HepG2 (cell line): ENCODE measurements at regions not wholly inside any gene's neighbourhood (a gene's known extent, or its start where the extent isn't known, plus 50 kb on each side); places are given as distances from the start of the nearest gene placed in this dataset.

Experiments used
- ATAC-seq: fragments of 200-7000 bp; cut with Tn5 transposase; 3 replicates; pipeline ENCODE4 v1.9.1; 2020; ENCODE audit warnings: mild to moderate bottlenecking, moderate library complexity
- BruUV-seq: library from RNA; stranded (reverse); fragments of 400-500 nt; replicated peaks from 2 replicates; lab custom pipeline; 2021; lab: Mats Ljungman, UMichigan
- CTCF ChIA-PET: fragments of 300-600 bp; formaldehyde crosslinking; extraction: SDS; loops from one replicate; lab custom pipeline; 2021; ENCODE audit warnings: low total read pairs, inconsistent platforms, low intra/inter-chr PET ratio; lab: Yijun Ruan, JAX
- POLR2A ChIA-PET: fragments of 350-600 bp; sonication (Branson Sonifier 250); formaldehyde crosslinking; loops from one replicate; lab custom pipeline; 2020; ENCODE audit warnings: antibody characterized with exemption, inconsistent platforms; lab: Yijun Ruan, JAX
- DNase-seq: peaks from one replicate; pipeline ENCODE4 v3.0.0-alpha.2; 2015; ENCODE audit warnings: low spot score
- FAIRE-seq: peaks from 3 replicates; lab custom pipeline; 2011; peaks lifted over from hg19 to GRCh38; lab: Jason Lieb, UNC
- H2AFZ ChIP-seq: one replicate; pipeline ENCODE4 v1.6.1; 2011; ENCODE audit warnings: low read length, inconsistent platforms
- H3K27ac ChIP-seq: fragments of 300-600 bp; 3 replicates; pipeline ENCODE4 v1.8.0; 2011; ENCODE audit warnings: mixed run types, mild to moderate bottlenecking, mixed read lengths, low read length, inconsistent platforms; ENCODE audit not compliant: insufficient read depth; ENCODE audit errors: extremely low read length
- H3K27me3 ChIP-seq, 2 experiments: fragments of 200-600 bp in 1 of 2; 2 replicates in 1 of 2; 3 replicates in 1 of 2; pipeline versions ENCODE4 v1.6.0 to v1.8.0; 2011; ENCODE audit warnings: low read length in 2 of 2, mild to moderate bottlenecking in 2 of 2, moderate library complexity in 2 of 2, inconsistent platforms in 1 of 2; ENCODE audit not compliant: insufficient read depth in 2 of 2, control insufficient read depth in 1 of 2
- H3K36me3 ChIP-seq, 2 experiments: fragments of 200-600 bp in 1 of 2; replicated peaks in 1 of 2; 2 replicates in 1 of 2; 3 replicates in 1 of 2; pipeline versions ENCODE4 v1.5.1 to v1.8.0; 2011; ENCODE audit warnings: low read length in 2 of 2, inconsistent platforms in 1 of 2; ENCODE audit not compliant: insufficient read depth in 2 of 2, control insufficient read depth in 1 of 2
- H3K4me1 ChIP-seq: 2 replicates; pipeline ENCODE4 v1.5.1; 2012; ENCODE audit warnings: low read length, inconsistent platforms; ENCODE audit not compliant: insufficient read depth
- H3K4me2 ChIP-seq: 2 replicates; pipeline ENCODE4 v1.6.0; 2011; ENCODE audit warnings: low read depth, low read length, inconsistent platforms
- H3K4me3 ChIP-seq, 3 experiments: fragments of 200-600 bp in 1 of 3; sonication (generic), shearing (Covaris generic) in 1 of 3; replicated peaks in 1 of 3; 2 replicates each; pipeline ENCODE4 v1.5.1; 2011 to 2016; ENCODE audit warnings: low read length in 3 of 3, inconsistent platforms in 2 of 3, low read depth in 2 of 3, mild to moderate bottlenecking in 2 of 3, control low read depth in 1 of 3, mixed read lengths in 1 of 3; ENCODE audit not compliant: insufficient read depth in 1 of 3
- H3K79me2 ChIP-seq: one replicate; pipeline ENCODE4 v1.6.1; 2011; ENCODE audit warnings: low read length, inconsistent platforms; ENCODE audit not compliant: insufficient read depth
- H3K9ac ChIP-seq: 2 replicates; pipeline ENCODE4 v1.6.0; 2011; ENCODE audit warnings: mild to moderate bottlenecking, low read depth, low read length, inconsistent platforms; ENCODE audit not compliant: insufficient read depth
- H3K9me3 ChIP-seq: 2 replicates; pipeline ENCODE4 v1.5.1; 2012; ENCODE audit warnings: mild to moderate bottlenecking, low read length
- H4K20me1 ChIP-seq: 2 replicates; pipeline ENCODE4 v1.6.0; 2011; ENCODE audit warnings: inconsistent platforms, mild to moderate bottlenecking, low read length, moderate library complexity; ENCODE audit not compliant: insufficient read depth
- ASH2L ChIP-seq: fragments of 300-600, 200-600 bp; sonication (generic); IDR thresholded peaks from 2 replicates; pipeline ENCODE4 v1.7.0; 2017; ENCODE audit warnings: low read depth, mild to moderate bottlenecking, moderate library complexity, mixed read lengths, low read length; ENCODE audit not compliant: insufficient read length
- BCL6 ChIP-seq: IDR thresholded peaks from 2 replicates; pipeline ENCODE4 v1.6.1; 2016; ENCODE audit warnings: missing genetic modification reagents, missing compliant biosample characterization
- CBX5 ChIP-seq: sonication (generic); formaldehyde crosslinking; IDR thresholded peaks from 2 replicates; pipeline ENCODE4 v1.4.0; 2020; ENCODE audit warnings: missing genetic modification reagents, borderline replicate concordance
- CHCHD3 ChIP-seq: sonication (generic); formaldehyde crosslinking; IDR thresholded peaks from 2 replicates; pipeline ENCODE4 v1.8.0; 2022; ENCODE audit warnings: mild to moderate bottlenecking, missing genetic modification reagents, moderate library complexity
- NR2C2 ChIP-seq: sonication (generic); formaldehyde crosslinking; IDR thresholded peaks from 2 replicates; pipeline ENCODE4 v1.4.0; 2020; ENCODE audit warnings: missing genetic modification reagents, mild to moderate bottlenecking, moderate library complexity, borderline replicate concordance
- ZFP36L2 ChIP-seq: sonication (generic); formaldehyde crosslinking; IDR thresholded peaks from 2 replicates; pipeline ENCODE4 v1.4.0; 2020; ENCODE audit warnings: missing genetic modification reagents
- ZIK1 ChIP-seq: sonication (generic); formaldehyde crosslinking; IDR thresholded peaks from 2 replicates; pipeline ENCODE4 v1.5.0; 2020; ENCODE audit warnings: mild to moderate bottlenecking, low read depth, missing genetic modification reagents, borderline replicate concordance
- ZKSCAN8 ChIP-seq: IDR thresholded peaks from 2 replicates; pipeline ENCODE4 v1.6.1; 2016; ENCODE audit warnings: borderline replicate concordance, missing genetic modification reagents, missing compliant biosample characterization
- ZNF20 ChIP-seq: sonication (generic); formaldehyde crosslinking; IDR thresholded peaks from 2 replicates; pipeline ENCODE4 v1.4.0; 2020; ENCODE audit warnings: mild to moderate bottlenecking, moderate library complexity, missing genetic modification reagents
- ZNF350 ChIP-seq: sonication (generic); formaldehyde crosslinking; IDR thresholded peaks from 2 replicates; pipeline ENCODE4 v1.4.0; 2020; ENCODE audit warnings: mild to moderate bottlenecking, low read depth, missing genetic modification reagents, borderline replicate concordance
- ZNF382 ChIP-seq: sonication (generic); formaldehyde crosslinking; IDR thresholded peaks from 2 replicates; pipeline ENCODE4 v1.5.0; 2020; ENCODE audit warnings: missing genetic modification reagents, mild to moderate bottlenecking, borderline replicate concordance
- ZNF451 ChIP-seq: sonication (generic); formaldehyde crosslinking; IDR thresholded peaks from 2 replicates; pipeline ENCODE4 v1.5.0; 2020; ENCODE audit warnings: mild to moderate bottlenecking, missing genetic modification reagents
- ZNF576 ChIP-seq: sonication (generic); formaldehyde crosslinking; IDR thresholded peaks from 2 replicates; pipeline ENCODE4 v1.4.0; 2020; ENCODE audit warnings: mild to moderate bottlenecking, missing genetic modification reagents
- WGBS: methylation state at CpG from one replicate; pipeline ENCODE4 v1.1.6; 2017; ENCODE audit warnings: low lambda C conversion rate; 5-methylcytosine and 5-hydroxymethylcytosine counted together
- in situ Hi-C: cut with HindIII; loops from 2 replicates; pipeline ENCODE4 v1.10.0; 2017; ENCODE audit warnings: low pct_unique_long_range_greater_than_20kb; ENCODE audit not compliant: extremely low pct_ligation_motif_present
- intact Hi-C: fragments of 100-400 bp; cut with micrococcal nuclease; formaldehyde crosslinking; loops from one replicate; pipeline ENCODE4 v1.10.0; 2022; ENCODE audit not compliant: unreplicated experiment

DNA sequence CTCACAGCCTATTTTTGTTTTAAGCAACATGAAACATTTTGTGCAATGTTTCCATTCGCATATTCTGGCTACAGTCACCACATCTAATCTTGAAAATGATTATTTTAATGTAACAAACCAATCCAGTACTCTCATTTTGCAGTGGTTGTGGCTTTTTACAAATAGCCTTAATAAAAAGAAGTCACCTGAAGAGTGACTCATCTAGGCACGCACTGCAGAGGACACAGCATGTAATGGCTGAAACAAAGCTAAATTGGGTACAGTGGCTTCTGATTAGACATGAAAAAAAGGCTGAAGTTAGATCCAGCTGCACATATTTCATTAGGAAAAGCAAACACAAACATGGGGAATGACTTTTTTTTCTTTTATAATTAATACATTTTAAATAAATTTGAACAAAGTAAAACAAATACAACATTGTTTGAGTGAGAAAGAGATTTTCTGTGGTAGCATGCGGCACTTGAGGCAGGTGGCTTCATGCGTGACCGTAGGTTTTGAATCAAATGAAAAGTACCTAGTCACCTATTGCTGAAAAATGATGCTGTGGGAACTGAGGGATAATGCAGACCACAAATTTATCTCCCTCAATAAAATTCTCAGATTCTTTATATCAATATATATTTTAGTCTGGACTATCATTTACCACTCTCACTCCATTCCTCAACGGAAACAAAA, 240.8 kb upstream of the DDX53 start:
- FAIRE-seq, result no peak
- no peak overlapping the region for H3K4me3 ChIP-seq
- no peaks in the 10 kb centered on the region for H3K9me3 ChIP-seq
- H3K79me2 ChIP-seq, result no peaks in the 10 kb centered on the region
- no TSS peak for BruUV-seq
- CTCF ChIA-PET, result no interaction called here
- no peak overlapping the region for H2AFZ ChIP-seq
- no peaks in the 10 kb centered on the region for H3K4me1 ChIP-seq
- H3K9ac ChIP-seq, result no peak overlapping the region
- POLR2A ChIA-PET, result no interaction called here
- H3K4me2 ChIP-seq, result no peak overlapping the region
- TF ChIP-seq ZFP36L2 (CRISPR knock-in tag) (no peak), CBX5 (no peak), BCL6 (CRISPR knock-in tag) (no peak), ASH2L (no peak), ZNF382 (CRISPR knock-in tag) (no peak), ZKSCAN8 (no peak), ZNF576 (CRISPR knock-in tag) (no peak)
- H4K20me1 ChIP-seq, result no peaks in the 10 kb centered on the region
- 33% methylated on average over 6 of the region's 6 CpGs for WGBS
- no peaks in the 10 kb centered on the region for H3K36me3 ChIP-seq
- intact Hi-C loops, result no loop called here
- no peak overlapping the region for H3K27ac ChIP-seq
- in situ Hi-C loops, result no loop called here
- DNase-seq, result no peak
- ATAC-seq, result no peak
- H3K27me3 ChIP-seq, result no peaks in the 10 kb centered on the region

DNA sequence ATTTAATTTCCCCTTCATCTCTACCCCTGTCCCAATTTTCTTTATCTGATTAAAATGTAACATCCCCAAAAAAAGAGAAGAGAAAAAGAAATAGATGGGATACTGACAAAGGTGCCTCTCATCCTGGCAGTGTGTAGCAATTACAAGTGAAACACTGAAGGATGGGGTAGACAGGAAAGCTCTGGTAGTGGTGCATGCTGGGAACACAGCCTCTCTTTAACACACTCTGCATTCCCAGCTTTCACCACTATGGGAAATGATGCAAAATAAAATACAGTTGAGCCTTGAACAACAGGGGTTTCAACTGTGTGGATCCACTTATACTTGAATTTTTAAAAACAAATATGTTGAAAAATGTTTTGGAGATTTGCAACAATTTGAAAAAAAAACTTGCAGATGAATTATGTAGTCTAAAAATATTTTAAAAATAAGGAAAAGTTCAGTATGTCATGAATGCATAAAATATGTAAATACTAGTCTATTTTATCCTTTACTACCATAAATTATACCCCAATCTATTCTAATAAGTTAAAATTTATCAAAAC, 239.2 kb upstream of the DDX53 start:
- ATAC-seq (0 out of 3 replicates have a peak, but pooled peaks have one; percentile 33), DNase-seq (no peak)
- H3K4me2 ChIP-seq, result no peak overlapping the region
- H3K9ac ChIP-seq, result no peak overlapping the region
- intact Hi-C loops (no loop called here), in situ Hi-C loops (no loop called here)
- no peaks in the 10 kb centered on the region for H3K9me3 ChIP-seq
- H2AFZ ChIP-seq, result no peak overlapping the region
- BruUV-seq, result no TSS peak
- H3K4me3 ChIP-seq, result no peak overlapping the region
- no peaks in the 10 kb centered on the region for H4K20me1 ChIP-seq
- ChIA-PET POLR2A (no interaction called here), CTCF (no interaction called here)
- no peak overlapping the region for H3K27ac ChIP-seq
- no peaks in the 10 kb centered on the region for H3K79me2 ChIP-seq
- TF ChIP-seq ZNF350 (no peak), ZNF20 (no peak), ZNF451 (CRISPR knock-in tag) (no peak), CHCHD3 (CRISPR knock-in tag) (no peak), ZIK1 (CRISPR knock-in tag) (no peak), NR2C2 (CRISPR knock-in tag) (no peak)
- TF ChIP-seq, all 625 proteins: peak for 0
- H3K27me3 ChIP-seq, result no peaks in the 10 kb centered on the region
- H3K36me3 ChIP-seq, result no peaks in the 10 kb centered on the region
- no peak for FAIRE-seq
- H3K4me1 ChIP-seq, result no peaks in the 10 kb centered on the region
